ENCODE measurements at regions not wholly inside any gene's neighbourhood (a gene's known extent, or its start where the extent isn't known, plus 50 kb on each side); places are given as distances from the start of the nearest gene placed in this dataset.

- ChIA-PET POLR2A (no interaction called here), CTCF (no interaction called here)
- Histone ChIP-seq H3K4me3 (ENCODE audit: low read depth, low read length) (no peak overlapping the region), H3K4me1 (ENCODE audit: control insufficient read depth, insufficient read depth, low read length) (no peaks in the 10 kb centered on the region), H3K36me3 (ENCODE audit: control insufficient read depth in 2 of 2, insufficient read depth in 1 of 2, low read length in 2 of 2) (no peaks in the 10 kb centered on the region), H3K9me3 (ENCODE audit: control insufficient read depth, insufficient read depth, low read depth, low read length) (no peaks in the 10 kb centered on the region), H3K27ac (ENCODE audit: extremely low read depth, low read depth, low read length) (no peak overlapping the region)
- TF ChIP-seq, protein P1, sequence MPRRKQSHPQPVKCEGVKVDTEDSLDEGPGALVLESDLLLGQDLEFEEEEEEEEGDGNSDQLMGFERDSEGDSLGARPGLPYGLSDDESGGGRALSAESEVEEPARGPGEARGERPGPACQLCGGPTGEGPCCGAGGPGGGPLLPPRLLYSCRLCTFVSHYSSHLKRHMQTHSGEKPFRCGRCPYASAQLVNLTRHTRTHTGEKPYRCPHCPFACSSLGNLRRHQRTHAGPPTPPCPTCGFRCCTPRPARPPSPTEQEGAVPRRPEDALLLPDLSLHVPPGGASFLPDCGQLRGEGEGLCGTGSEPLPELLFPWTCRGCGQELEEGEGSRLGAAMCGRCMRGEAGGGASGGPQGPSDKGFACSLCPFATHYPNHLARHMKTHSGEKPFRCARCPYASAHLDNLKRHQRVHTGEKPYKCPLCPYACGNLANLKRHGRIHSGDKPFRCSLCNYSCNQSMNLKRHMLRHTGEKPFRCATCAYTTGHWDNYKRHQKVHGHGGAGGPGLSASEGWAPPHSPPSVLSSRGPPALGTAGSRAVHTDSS (tag by site-specific recombination; IDR thresholded peaks at IDR 0.05) = no peak
- TF ChIP-seq, protein P2, sequence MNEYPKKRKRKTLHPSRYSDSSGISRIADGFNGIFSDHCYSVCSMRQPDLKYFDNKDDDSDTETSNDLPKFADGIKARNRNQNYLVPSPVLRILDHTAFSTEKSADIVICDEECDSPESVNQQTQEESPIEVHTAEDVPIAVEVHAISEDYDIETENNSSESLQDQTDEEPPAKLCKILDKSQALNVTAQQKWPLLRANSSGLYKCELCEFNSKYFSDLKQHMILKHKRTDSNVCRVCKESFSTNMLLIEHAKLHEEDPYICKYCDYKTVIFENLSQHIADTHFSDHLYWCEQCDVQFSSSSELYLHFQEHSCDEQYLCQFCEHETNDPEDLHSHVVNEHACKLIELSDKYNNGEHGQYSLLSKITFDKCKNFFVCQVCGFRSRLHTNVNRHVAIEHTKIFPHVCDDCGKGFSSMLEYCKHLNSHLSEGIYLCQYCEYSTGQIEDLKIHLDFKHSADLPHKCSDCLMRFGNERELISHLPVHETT (tag by site-specific recombination; IDR thresholded peaks at IDR 0.05) = no peak
- TF ChIP-seq ZNF146 (tag by site-specific recombination; IDR thresholded peaks at IDR 0.05) (no peak), ZEB2 (tag by site-specific recombination; IDR thresholded peaks at IDR 0.05) (no peak), ZBTB48 (tag by site-specific recombination; IDR thresholded peaks at IDR 0.05) (no peak), ZNF610 (tag by site-specific recombination; IDR thresholded peaks at IDR 0.05; ENCODE audit: borderline replicate concordance) (no peak)
These were observed 1850.6 kb upstream of the SEL1L start for GRCh38 chr14:83384253-83384652.

DNA sequence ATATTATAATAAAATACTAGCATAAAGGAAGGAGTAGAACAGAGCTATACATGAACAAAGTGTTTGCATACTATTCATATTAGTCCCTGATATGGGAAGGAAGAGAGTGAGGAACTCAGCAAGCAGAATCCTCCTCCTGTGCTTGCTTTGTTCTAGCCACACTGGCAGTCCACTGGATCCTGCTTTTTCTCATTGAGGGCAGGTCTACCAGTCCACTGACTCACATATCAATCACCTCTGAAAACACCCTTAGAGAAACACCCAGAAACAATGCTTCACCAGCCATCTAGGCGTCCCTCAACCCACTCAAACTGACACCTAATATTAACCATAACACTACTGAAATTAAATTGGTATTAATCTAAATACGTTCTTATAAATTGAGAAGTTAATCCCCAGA is 1861.7 kb upstream of the SEL1L start:
- ChIA-PET CTCF (no interaction called here), POLR2A (no interaction called here)
- H3K27ac ChIP-seq (ENCODE audit: extremely low read depth, low read depth, low read length) = no peak overlapping the region
- no peaks in the 10 kb centered on the region for H3K9me3 ChIP-seq (ENCODE audit: control insufficient read depth, insufficient read depth, low read depth, low read length)
- no peaks in the 10 kb centered on the region for H3K36me3 ChIP-seq (ENCODE audit: control insufficient read depth in 2 of 2, insufficient read depth in 1 of 2, low read length in 2 of 2)
- H3K4me3 ChIP-seq (ENCODE audit: low read depth, low read length) = no peak overlapping the region
- H3K4me1 ChIP-seq (ENCODE audit: control insufficient read depth, insufficient read depth, low read length) = no peaks in the 10 kb centered on the region
- TF ChIP-seq ZFP3 (tag by site-specific recombination; IDR thresholded peaks at IDR 0.05; ENCODE audit: low read depth) = no peak
- TF ChIP-seq, protein P3, sequence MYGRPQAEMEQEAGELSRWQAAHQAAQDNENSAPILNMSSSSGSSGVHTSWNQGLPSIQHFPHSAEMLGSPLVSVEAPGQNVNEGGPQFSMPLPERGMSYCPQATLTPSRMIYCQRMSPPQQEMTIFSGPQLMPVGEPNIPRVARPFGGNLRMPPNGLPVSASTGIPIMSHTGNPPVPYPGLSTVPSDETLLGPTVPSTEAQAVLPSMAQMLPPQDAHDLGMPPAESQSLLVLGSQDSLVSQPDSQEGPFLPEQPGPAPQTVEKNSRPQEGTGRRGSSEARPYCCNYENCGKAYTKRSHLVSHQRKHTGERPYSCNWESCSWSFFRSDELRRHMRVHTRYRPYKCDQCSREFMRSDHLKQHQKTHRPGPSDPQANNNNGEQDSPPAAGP (tag by site-specific recombination; IDR thresholded peaks at IDR 0.05) = no peak
- no peak for TF ChIP-seq EGR2 (tag by site-specific recombination; IDR thresholded peaks at IDR 0.05; ENCODE audit: low read depth)
- no peak for TF ChIP-seq ZNF10 (tag by site-specific recombination; IDR thresholded peaks at IDR 0.05)
- no peak for TF ChIP-seq ZNF521 (tag by site-specific recombination; IDR thresholded peaks at IDR 0.05)
- no peak for TF ChIP-seq YY1 (tag by site-specific recombination; IDR thresholded peaks at IDR 0.05)
- TF ChIP-seq ZNF174 (tag by site-specific recombination; IDR thresholded peaks at IDR 0.05) = no peak
- TF ChIP-seq ZNF560 (tag by site-specific recombination; IDR thresholded peaks at IDR 0.05; ENCODE audit: borderline replicate concordance) = no peak
- TF ChIP-seq ZFHX2 (tag by site-specific recombination; conservative IDR thresholded peaks at IDR 0.05) = no peak
- TF ChIP-seq, protein P4, sequence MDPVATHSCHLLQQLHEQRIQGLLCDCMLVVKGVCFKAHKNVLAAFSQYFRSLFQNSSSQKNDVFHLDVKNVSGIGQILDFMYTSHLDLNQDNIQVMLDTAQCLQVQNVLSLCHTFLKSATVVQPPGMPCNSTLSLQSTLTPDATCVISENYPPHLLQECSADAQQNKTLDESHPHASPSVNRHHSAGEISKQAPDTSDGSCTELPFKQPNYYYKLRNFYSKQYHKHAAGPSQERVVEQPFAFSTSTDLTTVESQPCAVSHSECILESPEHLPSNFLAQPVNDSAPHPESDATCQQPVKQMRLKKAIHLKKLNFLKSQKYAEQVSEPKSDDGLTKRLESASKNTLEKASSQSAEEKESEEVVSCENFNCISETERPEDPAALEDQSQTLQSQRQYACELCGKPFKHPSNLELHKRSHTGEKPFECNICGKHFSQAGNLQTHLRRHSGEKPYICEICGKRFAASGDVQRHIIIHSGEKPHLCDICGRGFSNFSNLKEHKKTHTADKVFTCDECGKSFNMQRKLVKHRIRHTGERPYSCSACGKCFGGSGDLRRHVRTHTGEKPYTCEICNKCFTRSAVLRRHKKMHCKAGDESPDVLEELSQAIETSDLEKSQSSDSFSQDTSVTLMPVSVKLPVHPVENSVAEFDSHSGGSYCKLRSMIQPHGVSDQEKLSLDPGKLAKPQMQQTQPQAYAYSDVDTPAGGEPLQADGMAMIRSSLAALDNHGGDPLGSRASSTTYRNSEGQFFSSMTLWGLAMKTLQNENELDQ (tag by site-specific recombination; IDR thresholded peaks at IDR 0.05; ENCODE audit: low read depth) = no peak
- no peak for TF ChIP-seq ZNF324 (tag by site-specific recombination; IDR thresholded peaks at IDR 0.05)
- no peak for TF ChIP-seq ZNF248 (tag by site-specific recombination; IDR thresholded peaks at IDR 0.05)
- no peak for TF ChIP-seq MZF1 (tag by site-specific recombination; IDR thresholded peaks at IDR 0.05; ENCODE audit: borderline replicate concordance)
- TF ChIP-seq, protein P5, sequence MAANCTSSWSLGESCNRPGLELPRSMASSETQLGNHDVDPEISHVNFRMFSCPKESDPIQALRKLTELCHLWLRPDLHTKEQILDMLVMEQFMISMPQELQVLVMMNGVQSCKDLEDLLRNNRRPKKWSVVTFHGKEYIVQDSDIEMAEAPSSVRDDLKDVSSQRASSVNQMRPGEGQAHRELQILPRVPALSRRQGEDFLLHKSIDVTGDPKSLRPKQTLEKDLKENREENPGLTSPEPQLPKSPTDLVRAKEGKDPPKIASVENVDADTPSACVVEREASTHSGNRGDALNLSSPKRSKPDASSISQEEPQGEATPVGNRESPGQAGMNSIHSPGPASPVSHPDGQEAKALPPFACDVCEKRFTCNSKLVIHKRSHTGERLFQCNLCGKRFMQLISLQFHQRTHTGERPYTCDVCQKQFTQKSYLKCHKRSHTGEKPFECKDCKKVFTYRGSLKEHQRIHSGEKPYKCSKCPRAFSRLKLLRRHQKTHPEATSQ (tag by site-specific recombination; IDR thresholded peaks at IDR 0.05) = no peak
- no peak for TF ChIP-seq ZFP37 (tag by site-specific recombination; IDR thresholded peaks at IDR 0.05)
- no peak for TF ChIP-seq ZBTB1 (tag by site-specific recombination; IDR thresholded peaks at IDR 0.05)
- TF ChIP-seq, protein P6, sequence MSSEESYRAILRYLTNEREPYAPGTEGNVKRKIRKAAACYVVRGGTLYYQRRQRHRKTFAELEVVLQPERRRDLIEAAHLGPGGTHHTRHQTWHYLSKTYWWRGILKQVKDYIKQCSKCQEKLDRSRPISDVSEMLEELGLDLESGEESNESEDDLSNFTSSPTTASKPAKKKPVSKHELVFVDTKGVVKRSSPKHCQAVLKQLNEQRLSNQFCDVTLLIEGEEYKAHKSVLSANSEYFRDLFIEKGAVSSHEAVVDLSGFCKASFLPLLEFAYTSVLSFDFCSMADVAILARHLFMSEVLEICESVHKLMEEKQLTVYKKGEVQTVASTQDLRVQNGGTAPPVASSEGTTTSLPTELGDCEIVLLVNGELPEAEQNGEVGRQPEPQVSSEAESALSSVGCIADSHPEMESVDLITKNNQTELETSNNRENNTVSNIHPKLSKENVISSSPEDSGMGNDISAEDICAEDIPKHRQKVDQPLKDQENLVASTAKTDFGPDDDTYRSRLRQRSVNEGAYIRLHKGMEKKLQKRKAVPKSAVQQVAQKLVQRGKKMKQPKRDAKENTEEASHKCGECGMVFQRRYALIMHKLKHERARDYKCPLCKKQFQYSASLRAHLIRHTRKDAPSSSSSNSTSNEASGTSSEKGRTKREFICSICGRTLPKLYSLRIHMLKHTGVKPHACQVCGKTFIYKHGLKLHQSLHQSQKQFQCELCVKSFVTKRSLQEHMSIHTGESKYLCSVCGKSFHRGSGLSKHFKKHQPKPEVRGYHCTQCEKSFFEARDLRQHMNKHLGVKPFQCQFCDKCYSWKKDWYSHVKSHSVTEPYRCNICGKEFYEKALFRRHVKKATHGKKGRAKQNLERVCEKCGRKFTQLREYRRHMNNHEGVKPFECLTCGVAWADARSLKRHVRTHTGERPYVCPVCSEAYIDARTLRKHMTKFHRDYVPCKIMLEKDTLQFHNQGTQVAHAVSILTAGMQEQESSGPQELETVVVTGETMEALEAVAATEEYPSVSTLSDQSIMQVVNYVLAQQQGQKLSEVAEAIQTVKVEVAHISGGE (tag by site-specific recombination; conservative IDR thresholded peaks at IDR 0.05; ENCODE audit: low read depth) = no peak
